NCI-H345 treated with DMSO at 0.1 percent for 48 hours (cell line): ENCODE measurements at regions not wholly inside any gene's neighbourhood (a gene's known extent, or its start where the extent isn't known, plus 50 kb on each side); places are given as distances from the start of the nearest gene placed in this dataset.

Source experiments
- DNase-seq: peaks from one replicate; lab custom pipeline; 2025; ENCODE audit not compliant: unreplicated experiment; lab: John Stamatoyannopoulos, UW

GRCh38 chr21:41689289-41689583 lies 77.6 kb downstream of the RIPK4 start:
- no peak for DNase-seq

DNA sequence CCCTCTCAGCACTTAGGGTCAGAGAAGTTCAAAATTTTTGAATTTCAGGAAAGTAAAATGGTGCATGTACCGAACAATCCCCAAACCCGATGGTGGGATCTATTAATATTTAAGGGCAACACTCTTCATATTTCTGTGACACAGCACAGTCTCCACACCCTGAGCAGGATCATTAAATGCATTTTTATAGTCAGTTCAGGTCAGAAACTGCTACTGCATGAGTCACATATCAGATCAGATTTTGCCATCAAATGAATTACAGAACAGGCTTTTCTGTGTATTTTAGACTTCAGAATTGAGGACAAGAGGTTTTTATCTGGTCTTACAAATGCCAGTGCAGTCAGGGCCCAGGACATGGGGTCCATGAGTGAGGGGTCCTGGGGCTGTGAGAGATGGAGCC lies 79.2 kb downstream of the RIPK4 start:
- DNase-seq, result no peak

DNA sequence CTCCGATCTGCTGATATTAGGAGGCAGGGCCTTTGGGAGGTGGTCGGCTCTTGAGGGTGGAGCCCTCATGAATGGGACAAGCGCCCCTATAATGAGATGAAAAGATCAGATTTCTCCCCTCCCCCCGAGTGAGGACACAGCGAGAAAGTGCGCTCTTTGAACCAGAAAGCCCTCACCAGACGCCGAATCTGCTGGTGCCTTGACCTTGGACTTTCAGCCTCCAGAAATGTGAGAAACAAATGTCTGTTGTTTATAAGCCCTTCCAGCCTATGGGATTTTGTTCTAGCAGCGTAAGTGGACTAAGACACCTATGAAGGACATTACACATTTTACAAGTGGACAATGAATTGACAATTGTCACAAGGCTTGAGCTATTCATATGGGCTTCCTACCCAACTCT lies 80.2 kb downstream of the RIPK4 start:
- no peak for DNase-seq

DNA sequence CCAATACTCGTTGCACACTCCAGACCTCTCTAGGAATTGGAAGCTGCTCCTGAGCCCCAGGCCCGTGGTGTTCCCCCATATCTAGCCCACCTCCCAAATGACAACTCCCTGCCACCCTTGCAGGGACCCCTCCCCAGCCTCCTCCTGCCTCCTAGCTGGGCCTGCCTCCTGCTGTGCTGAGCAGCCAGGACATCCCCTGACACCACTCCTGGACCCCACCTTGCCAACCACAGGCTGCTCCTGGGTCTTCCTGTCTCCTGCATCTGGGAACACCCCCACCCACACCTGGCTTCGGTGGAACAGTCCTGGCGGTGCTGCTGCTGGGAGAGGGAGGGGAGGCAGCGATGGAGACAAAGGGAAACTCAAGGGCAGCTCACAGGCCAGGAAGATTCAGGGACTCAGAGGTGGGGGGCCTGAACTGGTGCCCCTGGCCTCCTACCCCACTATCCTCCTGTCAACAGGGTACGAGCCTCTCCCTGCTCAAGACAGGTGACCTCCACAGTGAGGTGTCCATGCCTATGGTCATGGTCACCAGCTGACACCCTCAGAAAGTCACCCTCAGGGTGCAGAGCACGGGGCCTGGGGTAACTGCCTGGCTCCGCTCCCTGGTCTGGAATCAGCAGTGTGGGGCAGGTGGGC lies 81.2 kb downstream of the RIPK4 start:
- no peak for DNase-seq

- no peak for DNase-seq
Observed at GRCh38 chr21:41684381-41685245, 82.2 kb downstream of the RIPK4 start.

DNA sequence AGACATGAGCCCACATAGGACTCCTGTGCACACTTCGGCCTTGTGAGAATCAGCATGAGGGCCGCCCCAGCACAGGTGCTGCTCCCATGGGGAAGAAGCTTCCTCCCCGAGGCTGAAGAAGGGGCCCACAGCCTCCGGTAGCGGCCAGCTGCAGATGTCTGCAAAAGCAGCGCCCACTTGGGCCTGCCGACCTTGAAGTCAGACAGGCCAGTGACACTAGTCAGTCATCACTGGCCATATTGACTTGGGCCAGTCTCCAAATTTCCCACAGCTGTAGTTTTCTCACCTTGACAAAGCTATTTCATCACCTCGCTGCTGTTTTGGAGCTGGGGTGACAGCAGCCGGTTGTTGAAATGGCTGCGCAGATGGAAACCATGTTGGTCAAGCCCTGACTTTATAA lies 83.0 kb downstream of the RIPK4 start:
- DNase-seq, result no peak

DNA sequence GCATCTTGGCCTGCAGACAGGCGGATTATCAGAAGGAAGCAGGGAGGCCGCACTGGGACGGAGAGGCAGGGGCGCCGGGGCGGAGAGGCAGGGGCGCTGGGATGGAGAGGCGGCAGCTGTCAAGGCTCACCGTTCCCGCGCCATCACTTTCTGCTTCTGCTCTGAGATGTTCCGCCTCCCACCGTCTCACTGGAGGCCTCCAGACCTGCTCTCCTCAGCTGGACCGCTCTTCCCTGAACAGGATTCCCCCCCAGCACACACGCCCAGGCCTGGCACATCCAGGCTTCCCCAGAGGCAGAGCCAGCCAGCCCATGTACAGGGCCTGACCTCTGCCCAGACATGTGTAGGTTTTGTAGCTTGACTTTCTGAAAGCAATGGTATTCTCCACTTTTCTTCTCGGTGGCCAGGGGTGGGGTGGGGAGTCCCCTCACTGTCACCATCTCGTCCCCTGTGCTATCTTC lies 84.1 kb downstream of the RIPK4 start:
- no peak for DNase-seq

DNA sequence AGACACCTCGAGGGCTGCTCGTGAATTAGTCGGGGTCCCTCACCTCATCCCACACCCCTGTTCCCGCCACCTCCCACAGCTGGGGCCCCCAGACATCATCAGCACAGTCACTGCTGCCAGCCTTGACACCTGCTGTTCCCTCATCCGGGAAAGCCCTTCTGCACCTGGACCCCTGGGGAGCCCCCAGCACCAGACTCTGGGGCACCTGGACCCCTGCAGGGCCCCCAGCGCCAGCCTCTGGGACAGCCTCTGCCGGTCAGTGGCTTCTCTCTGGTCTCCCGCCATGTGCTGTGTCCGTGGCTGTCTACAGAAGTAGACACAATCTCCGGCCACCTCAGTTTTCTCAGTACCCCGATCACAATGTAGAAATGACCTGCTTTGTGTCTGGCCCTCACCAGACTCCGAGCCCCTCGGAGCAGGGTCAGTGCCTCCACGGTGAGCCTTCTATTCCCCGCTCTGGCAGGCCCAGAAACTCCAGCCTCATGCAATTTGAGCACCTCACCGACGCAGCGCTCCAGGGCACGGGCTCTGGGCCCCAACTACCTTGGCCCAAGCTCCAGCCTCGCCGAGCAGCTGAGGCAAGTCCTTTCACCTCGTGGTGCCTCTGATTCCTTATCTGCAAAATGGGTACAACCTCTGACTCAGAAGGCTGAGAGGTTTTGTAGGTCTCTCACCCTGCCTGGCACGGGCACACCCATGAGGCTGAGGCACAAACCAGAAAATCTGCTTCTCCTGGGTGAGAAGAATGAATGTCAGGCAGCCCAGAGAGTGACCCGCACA lies 84.7 kb downstream of the RIPK4 start:
- DNase-seq, result no peak

DNA sequence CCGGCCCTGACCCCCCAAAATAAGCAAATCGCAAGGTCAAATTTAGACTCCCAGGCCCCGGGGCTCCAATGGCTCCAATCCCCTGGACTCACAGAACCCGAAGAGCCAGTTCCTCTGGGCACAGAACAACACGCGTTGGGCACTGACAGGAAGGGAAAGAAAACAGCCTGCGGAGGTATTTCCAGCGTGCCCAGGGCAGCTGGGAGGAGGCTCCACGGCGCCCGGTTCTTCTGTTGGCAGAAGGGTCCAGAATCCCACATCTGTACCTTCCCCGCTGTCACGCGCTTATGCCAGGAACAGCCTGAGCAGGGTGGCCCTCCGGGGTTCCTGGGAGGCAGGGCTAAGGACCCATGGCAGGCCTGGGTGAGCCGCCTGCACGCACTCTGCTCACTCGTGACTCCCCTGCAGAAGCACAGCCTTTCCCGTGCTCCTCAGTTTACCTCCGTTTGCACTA lies 85.5 kb downstream of the RIPK4 start:
- DNase-seq, result no peak

DNA sequence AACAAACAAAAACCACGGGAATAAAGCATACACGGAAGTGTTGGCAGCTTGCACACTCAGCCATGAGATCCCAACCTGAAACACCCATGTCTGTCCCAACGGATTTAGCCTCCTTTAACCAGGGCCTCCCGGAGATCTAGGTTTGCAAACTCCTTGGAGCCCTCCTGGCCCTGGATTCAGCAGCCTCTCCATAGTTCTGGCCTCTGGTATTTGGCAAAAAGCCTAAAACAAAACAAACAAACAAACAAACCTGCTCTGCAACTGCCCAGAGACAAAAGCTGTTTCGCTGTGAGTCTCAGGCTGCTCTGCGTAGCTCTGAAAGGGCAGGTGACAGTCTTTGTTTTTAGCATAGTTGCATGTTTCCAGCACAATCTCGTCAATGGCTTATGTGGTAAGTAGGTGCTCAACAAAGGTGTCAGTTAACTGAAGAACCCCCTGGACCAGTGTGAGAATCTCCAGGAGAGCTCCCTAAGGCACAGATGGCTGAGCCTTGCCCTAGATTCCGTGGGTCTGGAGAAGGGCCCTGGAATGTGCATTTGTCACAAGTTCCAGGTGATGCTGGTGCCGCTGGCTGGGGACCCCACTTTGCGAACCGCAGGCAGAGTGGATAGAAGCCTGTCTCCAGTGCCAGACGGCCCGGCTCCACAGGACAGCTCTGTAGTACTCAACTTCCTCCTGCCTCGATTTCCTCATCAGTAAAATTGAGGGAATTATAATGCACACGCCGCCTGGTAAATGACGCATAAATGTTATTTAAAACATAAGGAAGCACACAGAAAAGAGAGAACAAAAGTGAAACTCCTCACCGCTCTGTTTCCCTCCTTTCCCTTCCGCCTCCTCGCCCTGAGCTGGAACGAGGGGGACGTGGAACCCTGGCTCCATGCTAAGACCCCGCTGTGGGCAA lies 86.2 kb downstream of the RIPK4 start:
- DNase-seq, result peak; percentile 41

DNA sequence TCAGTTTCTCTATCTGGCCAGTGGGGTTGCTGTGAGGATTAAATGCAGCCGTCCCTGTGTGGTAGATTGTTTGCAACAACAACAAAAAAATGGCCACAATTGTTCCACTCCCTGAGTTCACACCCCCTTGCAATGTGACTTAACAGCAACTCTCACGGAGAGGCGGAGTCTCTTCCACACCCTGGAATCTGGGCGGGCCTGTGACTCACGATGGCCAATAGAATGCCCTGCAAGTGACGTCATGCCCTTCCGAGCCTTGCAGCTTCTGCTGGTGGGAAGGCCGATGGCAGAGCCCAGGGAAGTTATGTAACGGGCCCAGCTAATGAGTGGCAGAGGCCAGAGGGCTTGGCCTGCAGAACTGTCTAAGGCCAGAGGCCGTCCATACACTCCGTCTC lies 87.9 kb downstream of the RIPK4 start:
- no peak for DNase-seq

DNA sequence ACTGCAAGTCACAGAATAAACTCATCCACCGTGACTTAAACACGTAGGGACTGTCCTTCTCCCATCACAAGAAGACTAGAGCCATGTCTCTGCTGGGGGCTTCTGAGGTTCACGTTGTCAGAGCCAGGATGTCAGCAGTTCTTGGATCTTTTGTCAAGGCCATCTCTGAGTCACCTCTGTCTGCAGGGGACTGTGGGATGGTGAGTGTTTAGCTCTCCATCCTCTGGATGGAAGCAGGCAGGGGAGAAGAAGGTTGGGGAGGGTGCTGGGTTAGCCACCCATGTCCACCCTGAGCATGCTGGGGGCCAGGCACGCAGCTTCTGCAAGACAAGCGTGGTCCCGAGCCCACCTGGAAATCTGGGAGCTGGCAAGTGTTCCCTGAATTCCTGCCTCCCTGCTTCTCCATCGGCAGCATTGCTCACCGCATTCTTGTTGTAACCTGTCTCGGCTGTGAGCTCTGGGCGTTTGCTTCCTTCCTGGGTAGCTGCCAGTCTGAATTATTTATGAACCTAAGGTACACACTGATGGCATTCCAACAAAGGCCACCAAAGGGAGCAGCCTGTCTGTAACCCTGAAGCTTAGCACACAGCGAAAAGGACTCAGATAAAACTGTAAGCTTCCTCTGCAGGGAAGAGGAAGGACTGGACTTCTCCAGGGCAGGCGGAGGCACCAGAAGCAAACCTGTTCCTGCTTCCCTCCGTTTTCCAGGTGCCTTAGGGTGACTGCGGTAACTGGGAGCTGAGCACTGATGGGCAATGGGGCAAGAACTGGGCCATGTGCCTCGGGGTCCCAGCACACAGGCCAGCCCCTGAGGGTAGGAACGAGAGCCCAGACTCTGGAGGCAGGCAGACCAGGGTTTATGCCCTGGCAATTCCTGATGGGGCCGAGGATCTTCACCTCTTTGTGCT lies 88.6 kb downstream of the RIPK4 start:
- DNase-seq, result peak; percentile 57

GRCh38 chr21:41677671-41678015 lies 89.2 kb downstream of the RIPK4 start:
- DNase-seq, result no peak

- DNase-seq, result no peak
Observed at GRCh38 chr21:41676198-41676597, 90.7 kb downstream of the RIPK4 start.

- no peak for DNase-seq
Observed at GRCh38 chr21:41675574-41675973, 91.3 kb downstream of the RIPK4 start.

- no peak for DNase-seq
Observed at GRCh38 chr21:41674402-41674801, 92.5 kb downstream of the RIPK4 start.

DNA sequence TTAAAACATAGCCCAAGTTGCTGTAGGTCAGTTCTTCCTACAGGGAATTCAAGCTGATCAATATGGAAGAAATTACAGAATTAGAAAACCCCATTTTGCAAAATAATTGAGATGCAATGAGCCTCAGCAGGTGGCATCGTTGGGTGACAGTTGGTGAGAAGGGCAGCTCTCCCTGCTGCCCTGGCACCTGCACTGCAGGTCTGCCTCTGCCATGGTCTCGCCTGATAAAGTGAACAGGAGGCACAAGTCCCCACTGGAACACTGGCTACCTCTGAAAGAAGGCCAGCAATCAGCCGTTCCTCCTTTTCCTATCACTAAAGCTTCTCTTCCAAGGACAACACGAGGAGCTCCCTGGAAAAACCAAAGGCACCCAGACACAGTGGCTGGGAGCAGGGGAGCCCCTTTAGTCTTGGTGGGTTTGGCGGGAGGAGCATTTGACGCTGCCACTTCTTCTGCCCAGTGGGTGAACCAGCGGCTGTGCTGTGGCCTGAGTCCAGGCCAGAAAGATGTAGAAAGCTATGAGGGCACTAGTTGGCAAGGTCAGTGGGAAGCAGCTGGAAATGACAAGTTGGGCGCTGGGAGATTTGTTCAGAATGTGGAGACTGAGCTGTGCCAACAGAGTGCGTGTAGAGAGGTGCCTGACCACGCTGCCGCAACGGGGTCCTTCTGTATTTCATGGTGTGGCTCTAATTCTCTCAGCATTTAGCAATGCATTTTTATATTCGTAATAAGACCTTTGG lies 93.1 kb downstream of the RIPK4 start:
- DNase-seq, result no peak

DNA sequence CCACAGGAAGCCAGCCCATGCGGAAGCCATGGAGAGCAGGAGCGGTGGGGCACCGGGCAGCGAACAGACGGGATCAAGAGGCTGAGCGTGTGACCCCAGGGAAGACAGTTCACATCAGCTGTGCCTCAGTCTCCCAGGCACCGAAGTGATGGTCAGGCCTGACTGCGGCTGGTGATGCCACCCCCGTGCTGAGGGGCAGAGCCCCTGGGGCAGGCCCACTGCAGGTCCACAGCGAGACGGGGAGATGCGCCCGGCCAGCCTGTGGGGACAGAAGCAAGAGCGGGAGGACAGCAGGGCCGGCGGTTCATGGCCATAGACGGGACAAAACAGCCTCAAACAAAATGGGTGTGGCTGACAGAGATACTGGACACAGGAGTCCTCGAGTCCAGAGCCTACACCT lies 93.8 kb downstream of the RIPK4 start:
- no peak for DNase-seq

DNA sequence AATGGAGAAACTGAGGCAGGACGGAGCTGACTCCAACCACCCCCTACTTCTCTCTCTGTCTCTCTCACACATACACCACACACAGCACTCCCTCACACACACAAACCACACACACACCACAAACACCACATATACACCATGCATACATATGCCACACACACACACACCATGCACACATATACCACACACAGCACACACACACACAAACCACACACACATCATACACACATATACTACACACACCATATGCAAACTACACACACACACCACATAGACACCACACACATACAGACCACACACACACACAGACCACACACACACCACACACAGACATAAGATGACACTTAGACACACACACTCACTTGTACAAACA lies 94.3 kb downstream of the RIPK4 start:
- no peak for DNase-seq
